ENCODE measurements at regions not wholly inside any gene's neighbourhood (a gene's known extent, or its start where the extent isn't known, plus 50 kb on each side); places are given as distances from the start of the nearest gene placed in this dataset.
A peak's percentile ranks its signal among the peaks of the same experiment; 100 is the strongest.

GRCh38 chr4:85147481-85148076 is 181.1 kb upstream of the WDFY3 start:
- no peaks in the 10 kb centered on the region for H3K36me3 ChIP-seq
- no peaks in the 10 kb centered on the region for H3K9me3 ChIP-seq
- no peaks in the 10 kb centered on the region for H3K4me1 ChIP-seq
- no peak overlapping the region for H3K27ac ChIP-seq
- H3K27me3 ChIP-seq, result no peaks in the 10 kb centered on the region
- peak in 2 of 3 donors; percentile 57 to 76 for DNase-seq
- peak; percentile 21 to 75 (median 64) for TF ChIP-seq CTCF (IDR thresholded peaks at IDR 0.05)
- TF ChIP-seq POLR2A (IDR thresholded peaks at IDR 0.05), result no peak
- no peak overlapping the region for H3K4me3 ChIP-seq

- Histone ChIP-seq H3K36me3 (no peaks in the 10 kb centered on the region), H3K27me3 (no peaks in the 10 kb centered on the region), H3K9me3 (no peaks in the 10 kb centered on the region), H3K4me3 (no peak overlapping the region), H3K27ac (no peak overlapping the region), H3K4me1 (no peaks in the 10 kb centered on the region)
- no peak for DNase-seq
- TF ChIP-seq POLR2A (IDR thresholded peaks at IDR 0.05) (no peak), CTCF (IDR thresholded peaks at IDR 0.05) (no peak)
Measured at GRCh38 chr4:85149676-85150075, 183.2 kb upstream of the WDFY3 start.

GRCh38 chr4:85151371-85151770 is 184.9 kb upstream of the WDFY3 start:
- TF ChIP-seq CTCF (IDR thresholded peaks at IDR 0.05), result no peak
- TF ChIP-seq POLR2A (IDR thresholded peaks at IDR 0.05), result no peak
- no peak for DNase-seq
- no peaks in the 10 kb centered on the region for H3K9me3 ChIP-seq
- H3K27me3 ChIP-seq, result no peaks in the 10 kb centered on the region
- no peak overlapping the region for H3K4me3 ChIP-seq
- no peaks in the 10 kb centered on the region for H3K36me3 ChIP-seq
- H3K4me1 ChIP-seq, result no peaks in the 10 kb centered on the region
- no peak overlapping the region for H3K27ac ChIP-seq

GRCh38 chr4:85151786-85152185 is 185.3 kb upstream of the WDFY3 start:
- Histone ChIP-seq H3K4me3 (no peak overlapping the region), H3K27me3 (no peaks in the 10 kb centered on the region), H3K36me3 (no peaks in the 10 kb centered on the region), H3K4me1 (no peaks in the 10 kb centered on the region), H3K27ac (no peak overlapping the region), H3K9me3 (no peaks in the 10 kb centered on the region)
- TF ChIP-seq POLR2A (IDR thresholded peaks at IDR 0.05), result no peak
- no peak for TF ChIP-seq CTCF (IDR thresholded peaks at IDR 0.05)
- DNase-seq, result no peak

GRCh38 chr4:85152480-85152879 is 186.0 kb upstream of the WDFY3 start:
- Histone ChIP-seq H3K4me3 (no peak overlapping the region), H3K27me3 (no peaks in the 10 kb centered on the region), H3K9me3 (no peaks in the 10 kb centered on the region), H3K4me1 (no peaks in the 10 kb centered on the region), H3K27ac (no peak overlapping the region), H3K36me3 (no peaks in the 10 kb centered on the region)
- no peak for DNase-seq
- TF ChIP-seq CTCF (IDR thresholded peaks at IDR 0.05) (no peak), POLR2A (IDR thresholded peaks at IDR 0.05) (no peak)

GRCh38 chr4:85153221-85153620 is 186.7 kb upstream of the WDFY3 start:
- H3K4me1 ChIP-seq, result no peaks in the 10 kb centered on the region
- TF ChIP-seq CTCF (IDR thresholded peaks at IDR 0.05) (no peak), POLR2A (IDR thresholded peaks at IDR 0.05) (no peak)

More at GRCh38 chr4:85153221-85153620, 186.7 kb upstream of the WDFY3 start:
- H3K27ac ChIP-seq, result no peak overlapping the region
- H3K36me3 ChIP-seq, result no peaks in the 10 kb centered on the region
- no peaks in the 10 kb centered on the region for H3K9me3 ChIP-seq
- H3K4me3 ChIP-seq, result no peak overlapping the region
- DNase-seq, result no peak
- H3K27me3 ChIP-seq, result no peaks in the 10 kb centered on the region
